Right atrium auricular region (tissue), 2 donors: ENCODE measurements at regions not wholly inside any gene's neighbourhood (a gene's known extent, or its start where the extent isn't known, plus 50 kb on each side); places are given as distances from the start of the nearest gene placed in this dataset.

Experiments used
- DNase-seq: peaks from one replicate; pipeline ENCODE4 v3.0.0-alpha.2; 2019; ENCODE audit warnings: low spot score
- H3K27ac ChIP-seq, 2 donors: fragments of 200-600 bp; sonication (generic); 1 replicate in 1 of 2; 2 replicates in 1 of 2; pipeline ENCODE4 v1.5.1; 2016 to 2019
- H3K27me3 ChIP-seq, 2 donors: fragments of 200-600 bp; sonication (generic); one replicate each; pipeline versions ENCODE4 v1.5.1 to v1.6.0; 2017 to 2019
- H3K36me3 ChIP-seq: fragments of 200-600 bp; sonication (generic); one replicate; pipeline ENCODE4 v1.5.1; 2016
- H3K4me1 ChIP-seq, 2 donors: fragments of 200-600 bp; sonication (generic); one replicate each; pipeline versions ENCODE4 v1.5.1 to v1.6.0; 2017 to 2019
- H3K4me3 ChIP-seq, 2 donors: fragments of 200-600 bp; sonication (generic); 1 replicate in 1 of 2; 2 replicates in 1 of 2; pipeline ENCODE4 v1.5.1; 2017 to 2019; ENCODE audit warnings: mild to moderate bottlenecking in 1 of 2, moderate library complexity in 1 of 2
- H3K9me3 ChIP-seq, 2 donors: fragments of 200-600 bp; sonication (generic); one replicate each; pipeline ENCODE4 v1.5.1; 2019
- CTCF ChIP-seq, 2 donors: fragments of 200-600 bp; sonication (generic); IDR thresholded peaks; one replicate each; pipeline ENCODE4 v1.5.1; 2019; ENCODE audit warnings: antibody characterized with exemption in 2 of 2

- DNase-seq, result no peak
- TF ChIP-seq CTCF (IDR thresholded peaks at IDR 0.05), result no peak
- no peaks in the 10 kb centered on the region for H3K27me3 ChIP-seq
- H3K27ac ChIP-seq, result peak overlapping the region in 1 of 2 donors; percentile 46
- H3K36me3 ChIP-seq, result no peaks in the 10 kb centered on the region
- H3K9me3 ChIP-seq, result no peaks in the 10 kb centered on the region
- no peak overlapping the region for H3K4me3 ChIP-seq
- H3K4me1 ChIP-seq, result no peaks in the 10 kb centered on the region
Observed at GRCh38 chr16:64242492-64242891, 879.4 kb downstream of the CDH11 start.

DNA sequence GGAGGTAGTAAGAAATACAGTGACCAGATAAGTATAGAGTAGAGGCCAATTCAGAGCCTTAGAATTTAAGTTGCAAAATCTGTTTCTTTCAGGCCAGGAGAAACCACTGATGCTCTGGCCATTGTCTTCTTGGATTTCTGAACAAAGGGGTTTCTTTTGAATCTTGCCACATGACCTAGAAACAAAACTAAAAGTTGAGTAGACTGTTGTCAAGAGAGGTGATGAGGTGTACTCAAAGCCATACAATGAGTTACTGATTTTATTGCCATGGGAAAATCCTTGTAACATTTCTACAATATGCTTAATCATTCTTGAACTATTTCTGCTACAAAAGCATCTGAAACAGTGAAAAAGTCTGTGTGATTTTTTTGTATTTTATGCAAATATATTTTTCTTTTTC, 881.3 kb downstream of the CDH11 start:
- H3K27ac ChIP-seq, result no peak overlapping the region
- no peaks in the 10 kb centered on the region for H3K36me3 ChIP-seq
- H3K27me3 ChIP-seq, result no peaks in the 10 kb centered on the region
- no peak for TF ChIP-seq CTCF (IDR thresholded peaks at IDR 0.05)
- no peak for DNase-seq
- no peaks in the 10 kb centered on the region for H3K4me1 ChIP-seq
- no peaks in the 10 kb centered on the region for H3K9me3 ChIP-seq
- no peak overlapping the region for H3K4me3 ChIP-seq

DNA sequence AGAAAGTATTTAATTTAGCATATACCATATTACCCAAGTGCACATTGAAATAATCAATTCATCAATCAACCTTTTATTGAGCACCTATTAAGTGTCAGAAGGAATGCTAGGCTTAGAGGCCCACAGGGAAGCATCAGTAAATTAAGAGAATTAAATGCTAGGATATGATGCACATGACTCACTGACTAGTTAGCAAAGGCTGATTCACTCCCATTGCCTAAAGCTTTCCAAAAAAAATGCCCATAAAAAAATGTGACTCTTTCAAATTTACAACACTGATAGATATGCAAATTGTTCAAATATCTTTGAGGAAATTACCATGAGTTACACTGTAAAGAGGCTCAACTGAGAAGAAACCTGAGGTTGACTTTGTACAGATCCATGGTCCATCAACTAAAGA, 883.3 kb downstream of the CDH11 start:
- DNase-seq, result no peak
- no peaks in the 10 kb centered on the region for H3K27me3 ChIP-seq
- no peak for TF ChIP-seq CTCF (IDR thresholded peaks at IDR 0.05)

GRCh38 chr16:64236316-64236715, 885.5 kb downstream of the CDH11 start:
- Histone ChIP-seq H3K9me3 (no peaks in the 10 kb centered on the region), H3K36me3 (no peaks in the 10 kb centered on the region), H3K4me1 (no peaks in the 10 kb centered on the region), H3K27ac (no peak overlapping the region), H3K4me3 (no peak overlapping the region), H3K27me3 (no peaks in the 10 kb centered on the region)
- no peak for DNase-seq
- no peak for TF ChIP-seq CTCF (IDR thresholded peaks at IDR 0.05)

More for the DNA sequence above, 883.3 kb downstream of the CDH11 start:
- no peaks in the 10 kb centered on the region for H3K4me1 ChIP-seq
- H3K36me3 ChIP-seq, result no peaks in the 10 kb centered on the region
- no peak overlapping the region for H3K27ac ChIP-seq
- H3K9me3 ChIP-seq, result no peaks in the 10 kb centered on the region
- H3K4me3 ChIP-seq, result no peak overlapping the region

GRCh38 chr16:64234200-64234599, 887.7 kb downstream of the CDH11 start:
- TF ChIP-seq CTCF (IDR thresholded peaks at IDR 0.05), result no peak
- Histone ChIP-seq H3K4me3 (no peak overlapping the region), H3K9me3 (peaks cover 0 to 8% of the 10 kb centered on the region in 2 donors), H3K27ac (peak overlapping the region in 1 of 2 donors; percentile 23), H3K36me3 (no peaks in the 10 kb centered on the region), H3K27me3 (no peaks in the 10 kb centered on the region), H3K4me1 (no peaks in the 10 kb centered on the region)
- no peak for DNase-seq

GRCh38 chr16:64225696-64226095, 896.2 kb downstream of the CDH11 start:
- H3K9me3 ChIP-seq, result peaks cover 0 to 6% of the 10 kb centered on the region in 2 donors
- no peak overlapping the region for H3K27ac ChIP-seq
- TF ChIP-seq CTCF (IDR thresholded peaks at IDR 0.05), result no peak
- H3K36me3 ChIP-seq, result no peaks in the 10 kb centered on the region
- H3K27me3 ChIP-seq, result no peaks in the 10 kb centered on the region
- H3K4me1 ChIP-seq, result no peaks in the 10 kb centered on the region
- no peak for DNase-seq
- H3K4me3 ChIP-seq, result no peak overlapping the region
